ENCODE measurements at regions not wholly inside any gene's neighbourhood (a gene's known extent, or its start where the extent isn't known, plus 50 kb on each side); places are given as distances from the start of the nearest gene placed in this dataset.

DNA sequence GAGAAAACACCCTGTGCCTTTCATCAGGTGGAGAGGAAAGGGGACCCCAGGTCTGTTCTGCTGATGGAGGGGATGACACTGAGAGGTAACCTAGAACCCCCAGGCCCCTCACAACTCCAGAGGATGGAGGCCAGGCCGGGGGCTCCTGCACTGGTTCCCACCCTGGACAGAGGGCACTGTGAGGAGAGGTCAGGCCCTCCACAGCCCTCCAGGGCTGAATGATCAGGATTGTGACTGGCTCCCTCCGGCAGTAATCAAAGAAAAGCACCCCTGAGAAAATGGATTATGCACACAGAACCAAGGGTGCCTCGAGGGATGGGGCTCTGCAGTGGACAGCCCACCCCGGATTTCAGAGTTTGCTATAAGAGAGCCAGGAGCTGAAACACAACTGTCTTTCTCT, 502.8 kb downstream of the TCERG1L start:
- DNase-seq (ENCODE audit: low read depth in 2 of 2, low spot score in 1 of 2), result no peak

DNA sequence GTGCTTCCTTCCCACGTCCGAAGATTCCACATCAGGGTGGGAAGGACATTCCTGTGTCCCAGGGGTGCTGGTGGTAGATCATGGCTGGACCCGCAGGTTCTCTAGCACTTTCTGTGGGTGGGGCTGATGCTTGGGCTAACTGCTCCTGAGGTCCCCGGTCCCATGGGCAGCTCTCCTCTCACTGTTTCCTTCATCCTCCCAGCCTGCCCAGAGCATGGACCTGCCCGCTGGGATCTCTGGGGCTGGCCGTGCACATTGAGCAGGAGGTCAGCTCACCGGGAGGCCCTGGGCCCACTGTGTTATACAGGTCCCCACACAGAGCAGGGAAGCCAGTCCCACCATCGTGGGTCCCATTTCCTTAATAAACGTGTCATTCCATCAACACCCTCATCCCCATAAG, 502.3 kb downstream of the TCERG1L start:
- no peak for DNase-seq (ENCODE audit: low read depth in 2 of 2, low spot score in 1 of 2)

DNA sequence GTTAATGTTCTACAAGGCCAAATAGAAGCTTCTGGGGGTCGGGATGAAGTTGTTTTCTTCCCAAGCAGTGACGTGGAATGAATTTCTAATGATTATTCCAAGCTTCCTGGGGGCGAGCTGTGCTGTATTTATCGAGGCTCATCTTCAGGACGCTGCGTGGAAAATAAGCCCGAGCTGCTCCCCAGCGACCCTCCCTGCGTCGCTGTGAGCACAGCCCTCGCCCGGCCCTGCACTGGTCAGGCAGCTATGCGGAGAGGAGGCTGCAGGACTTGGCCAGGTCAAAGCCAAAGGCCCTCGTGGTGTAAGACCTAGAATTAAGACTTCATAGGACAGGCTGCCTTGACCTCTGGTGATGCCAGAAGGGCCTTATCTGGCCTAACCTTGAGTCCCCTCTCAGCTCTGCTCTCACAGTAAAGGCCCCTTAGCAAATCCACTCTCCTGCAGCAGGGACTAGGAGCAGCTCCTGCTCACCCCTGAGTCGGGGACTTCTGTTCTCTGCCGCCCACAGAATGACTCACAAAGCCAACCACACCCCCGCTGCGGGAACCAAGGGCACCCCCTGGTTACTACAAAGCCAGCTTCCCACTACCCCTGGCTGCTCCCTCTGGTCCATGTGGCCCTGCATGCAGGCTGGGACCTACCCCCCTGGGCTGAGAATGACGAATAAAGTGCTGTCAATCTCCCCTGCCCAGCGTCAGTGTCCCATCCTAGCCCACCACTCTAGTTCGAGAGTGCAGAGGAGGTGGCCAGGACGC, 501.6 kb downstream of the TCERG1L start:
- no peak for DNase-seq (ENCODE audit: low read depth in 2 of 2, low spot score in 1 of 2)

DNA sequence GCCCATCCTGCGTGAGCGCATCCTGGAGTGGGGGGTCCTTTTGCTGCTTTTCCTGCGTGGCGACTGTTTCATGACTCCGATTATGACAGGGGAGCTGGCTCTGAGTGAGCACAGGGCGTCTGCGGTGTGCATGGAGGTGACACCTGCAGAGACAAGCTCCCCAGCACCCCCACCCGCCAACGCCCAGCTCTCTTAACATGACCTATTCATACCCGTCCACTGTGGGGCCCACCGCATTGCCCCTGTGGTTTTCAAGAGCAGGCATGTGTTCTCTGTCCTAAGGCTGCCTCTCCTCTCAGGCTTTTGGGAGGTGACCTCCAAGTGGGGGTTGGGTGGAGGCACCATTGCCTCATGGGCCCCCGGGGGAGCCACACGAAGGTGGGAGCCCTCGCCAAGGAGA, 500.7 kb downstream of the TCERG1L start:
- no peak for DNase-seq (ENCODE audit: low read depth in 2 of 2, low spot score in 1 of 2)

DNA sequence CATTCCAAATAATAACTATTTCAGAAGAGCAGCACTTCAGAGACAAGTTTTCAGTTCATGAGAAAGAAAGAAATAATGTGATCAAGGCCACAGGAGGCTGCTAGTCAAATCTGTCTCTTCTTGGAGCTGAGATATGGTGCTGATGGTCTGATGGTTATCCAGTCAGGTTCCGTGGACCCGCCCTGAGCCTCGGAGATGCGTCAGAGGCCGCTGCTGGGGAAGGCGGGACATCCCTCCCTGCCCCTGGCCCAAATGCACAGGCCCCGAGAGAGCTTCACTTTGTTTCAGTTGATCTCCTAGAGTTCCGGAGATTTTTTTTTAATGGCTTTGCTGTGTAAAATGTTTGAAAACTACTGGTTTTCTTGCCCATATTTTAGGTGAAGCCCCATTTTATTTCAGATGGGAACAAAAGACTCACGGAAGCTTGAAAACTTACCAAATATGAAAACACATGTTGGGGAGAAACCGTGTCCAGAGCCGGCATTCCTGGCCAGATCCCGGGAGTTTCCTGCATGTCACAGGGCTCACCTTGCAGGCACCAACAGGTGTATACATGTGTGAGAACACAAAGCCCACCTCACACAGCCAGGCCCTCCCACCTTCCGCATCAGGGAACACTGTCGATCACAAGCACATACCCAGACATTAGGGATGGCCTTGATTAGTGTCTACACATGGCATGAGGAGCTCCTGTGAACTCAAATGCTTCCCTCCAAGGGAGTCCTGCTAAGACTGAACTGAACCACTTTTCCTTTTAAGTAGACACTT, 499.0 kb downstream of the TCERG1L start:
- no peak for DNase-seq (ENCODE audit: low read depth in 2 of 2, low spot score in 1 of 2)

DNA sequence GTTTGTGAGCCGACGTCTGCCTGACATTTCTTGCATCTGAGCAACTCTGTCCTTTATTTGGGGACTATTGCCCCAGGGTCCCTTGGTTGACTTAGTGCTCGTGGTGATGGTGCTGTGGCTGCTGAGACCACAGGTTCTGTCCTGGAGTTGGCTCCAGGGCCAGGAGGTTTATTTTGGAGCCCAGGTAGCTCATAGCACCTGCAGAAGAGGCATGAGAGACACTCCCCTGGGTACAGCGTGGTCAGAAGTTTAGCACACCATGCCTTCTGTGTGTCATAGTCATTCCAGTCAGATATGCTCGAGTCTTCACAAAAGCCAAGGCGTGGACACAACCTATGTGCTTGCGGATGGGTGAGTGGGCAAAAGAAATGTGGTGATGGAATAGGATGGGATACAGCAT, 496.9 kb downstream of the TCERG1L start:
- no peak for DNase-seq (ENCODE audit: low read depth in 2 of 2, low spot score in 1 of 2)

DNA sequence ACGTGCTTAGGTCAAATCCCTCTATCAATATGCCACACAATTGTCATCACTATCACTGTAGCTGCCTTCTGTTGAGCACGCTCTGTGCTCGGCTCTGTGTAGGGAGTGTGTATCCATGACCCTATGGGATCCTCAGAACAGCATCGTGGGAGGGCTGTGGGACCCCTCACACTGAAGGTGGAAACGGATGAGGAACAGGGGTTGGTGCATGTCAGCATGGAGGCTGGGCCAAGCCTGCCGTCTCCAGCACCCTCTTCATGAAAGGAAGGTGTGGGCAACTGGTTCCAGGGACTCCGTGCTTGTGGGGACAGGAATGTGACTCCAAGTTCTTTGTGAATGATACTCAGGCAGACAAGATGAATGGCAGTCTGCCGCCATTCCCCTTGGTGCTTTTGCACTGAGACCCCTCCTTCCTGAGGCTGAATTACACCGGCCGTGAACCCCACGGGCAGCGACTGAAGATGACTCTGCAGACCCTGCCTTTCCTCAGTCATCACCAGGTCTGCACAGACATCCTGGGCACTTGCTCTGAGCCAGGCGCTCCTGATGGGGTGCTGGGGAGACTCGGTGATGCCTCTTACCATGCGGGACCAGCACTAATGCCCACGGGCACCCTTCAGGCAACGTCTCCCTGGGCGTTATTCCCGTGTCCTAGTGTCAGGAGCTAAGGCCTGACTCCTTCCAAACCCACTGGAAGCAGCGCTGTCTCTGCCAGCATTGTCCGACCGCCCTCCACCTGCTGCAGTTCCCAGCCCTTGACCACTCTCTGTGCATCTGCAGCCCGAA, 495.2 kb downstream of the TCERG1L start:
- DNase-seq (ENCODE audit: low read depth in 2 of 2, low spot score in 1 of 2), result no peak

DNA sequence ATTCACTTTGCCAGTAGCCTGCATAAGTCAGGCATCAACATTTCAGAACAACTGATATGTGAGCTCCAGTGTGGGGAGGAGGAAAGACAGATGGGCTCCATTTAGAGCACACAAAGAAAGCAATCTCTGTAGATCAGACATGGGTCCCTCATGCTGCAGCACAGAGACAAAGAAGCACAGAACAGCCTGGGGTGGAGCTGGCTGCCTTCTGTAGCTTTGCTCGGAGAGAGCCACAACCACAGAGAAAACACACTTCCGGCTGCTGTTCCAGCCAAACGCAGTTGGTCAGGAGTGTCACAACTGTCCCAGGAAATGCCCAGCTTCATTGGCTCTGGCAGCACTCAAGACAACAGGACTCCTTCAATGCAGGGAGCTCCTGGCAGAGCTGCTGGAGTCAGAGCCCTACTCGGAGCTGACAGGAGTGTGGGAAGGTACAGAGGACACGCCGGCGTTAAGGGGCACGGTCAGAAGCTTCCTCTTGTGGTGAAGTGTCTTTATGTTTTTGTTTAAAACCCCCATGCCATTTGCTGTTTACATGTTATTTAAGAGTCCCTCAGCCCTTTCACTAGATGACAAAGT, 494.4 kb downstream of the TCERG1L start:
- no peak for DNase-seq (ENCODE audit: low read depth in 2 of 2, low spot score in 1 of 2)

DNA sequence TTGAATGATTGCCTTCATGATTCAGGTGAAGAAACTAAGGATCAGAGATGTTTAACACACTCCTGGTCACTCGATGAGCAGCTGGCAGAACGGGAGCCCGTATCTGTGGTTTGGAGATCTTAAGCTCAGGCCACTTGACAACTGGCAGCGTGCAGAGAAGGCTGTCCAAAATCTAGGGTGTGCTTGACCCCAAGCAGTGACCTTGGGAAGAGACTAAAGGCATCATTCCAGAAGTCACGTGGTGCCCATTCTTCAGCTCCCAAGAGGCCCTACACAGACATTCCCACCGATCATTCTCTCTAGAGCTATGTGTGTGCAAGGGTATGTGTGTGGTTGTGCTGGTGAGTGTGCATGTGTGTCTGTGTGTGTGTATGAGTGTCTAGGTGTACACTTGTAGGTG, 493.8 kb downstream of the TCERG1L start:
- no peak for DNase-seq (ENCODE audit: low read depth in 2 of 2, low spot score in 1 of 2)

DNA sequence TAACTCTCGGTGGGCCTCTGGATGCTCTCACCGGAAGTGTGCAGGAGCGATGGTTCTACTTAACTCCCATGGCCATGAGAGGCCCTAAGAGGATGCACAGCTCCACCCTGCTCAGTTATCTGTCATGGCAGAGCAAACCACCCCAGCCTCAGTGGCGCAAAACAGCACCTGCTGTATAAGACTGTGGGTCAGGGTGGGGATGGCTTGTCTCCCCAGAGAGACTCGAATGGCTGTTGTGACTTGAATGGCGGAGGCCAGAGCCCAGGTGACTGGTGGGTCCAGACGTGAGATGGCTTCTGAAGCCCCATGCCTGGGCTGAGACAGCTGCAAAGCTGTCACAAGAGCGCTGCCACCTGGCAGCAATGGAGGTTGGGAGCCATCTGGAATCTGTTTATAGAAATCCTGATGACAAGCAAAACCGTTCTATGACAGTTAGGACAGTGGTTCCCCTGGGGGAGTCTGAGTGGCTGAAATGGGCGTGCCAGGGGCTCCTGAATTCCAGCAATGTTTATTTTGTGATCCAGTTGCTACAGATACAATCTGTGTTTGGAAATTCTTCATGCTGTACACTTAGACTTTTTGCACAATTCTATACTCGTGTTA, 490.5 kb downstream of the TCERG1L start:
- DNase-seq (ENCODE audit: low read depth in 2 of 2, low spot score in 1 of 2), result no peak

DNA sequence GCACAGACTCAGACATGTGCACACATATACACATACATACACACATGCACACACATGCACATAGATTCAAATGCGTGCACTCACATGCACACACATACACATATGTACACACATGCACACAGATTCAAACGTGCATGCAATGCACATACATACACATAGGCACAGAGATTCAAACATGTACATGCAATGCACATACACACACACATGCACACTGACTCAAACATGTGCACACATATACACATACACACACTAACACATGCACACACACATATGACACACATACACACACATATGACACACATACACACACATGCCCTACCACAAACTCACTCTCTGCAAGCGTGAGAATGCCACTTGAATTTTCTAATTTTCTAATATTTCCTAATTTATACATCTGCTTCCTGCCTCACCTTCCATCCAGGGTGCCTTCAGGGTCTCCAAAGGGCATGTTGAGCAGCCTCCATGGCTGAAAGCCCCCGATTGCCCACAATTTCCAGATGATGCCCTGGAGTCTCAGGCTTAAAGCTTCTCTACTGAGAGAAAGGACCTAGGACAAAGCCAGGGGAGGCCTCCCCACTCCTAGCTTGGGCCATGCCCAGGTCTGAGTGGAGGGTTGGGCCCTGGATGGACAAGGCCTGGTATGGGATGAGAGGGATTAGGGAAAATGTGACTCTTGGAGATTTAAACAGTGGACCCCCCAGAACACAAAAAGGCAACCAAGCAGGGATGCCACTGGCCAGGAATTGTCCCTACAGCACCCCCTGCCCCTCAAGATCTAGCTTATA, 487.1 kb downstream of the TCERG1L start:
- no peak for DNase-seq (ENCODE audit: low read depth in 2 of 2, low spot score in 1 of 2)

DNA sequence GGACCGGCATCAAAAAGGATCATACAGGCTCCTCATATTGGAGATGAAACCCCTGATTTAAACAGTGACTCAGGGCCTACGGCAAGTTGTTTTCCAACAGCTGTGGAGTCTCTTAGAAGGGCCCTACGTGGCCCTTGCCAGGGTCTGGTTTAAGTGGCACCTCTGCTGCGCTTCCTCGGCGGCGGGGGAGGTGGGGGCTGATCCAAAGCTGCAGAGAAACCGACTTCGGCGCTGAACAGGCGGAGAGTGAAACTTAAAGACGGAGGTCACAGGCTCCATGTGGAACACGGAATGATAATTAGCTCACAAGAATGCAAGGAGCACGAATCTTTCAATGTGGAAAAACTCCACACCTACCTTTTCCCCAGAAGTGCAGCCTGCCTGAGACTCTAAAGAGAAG, 477.9 kb downstream of the TCERG1L start:
- DNase-seq (ENCODE audit: low read depth in 2 of 2, low spot score in 1 of 2), result no peak

DNA sequence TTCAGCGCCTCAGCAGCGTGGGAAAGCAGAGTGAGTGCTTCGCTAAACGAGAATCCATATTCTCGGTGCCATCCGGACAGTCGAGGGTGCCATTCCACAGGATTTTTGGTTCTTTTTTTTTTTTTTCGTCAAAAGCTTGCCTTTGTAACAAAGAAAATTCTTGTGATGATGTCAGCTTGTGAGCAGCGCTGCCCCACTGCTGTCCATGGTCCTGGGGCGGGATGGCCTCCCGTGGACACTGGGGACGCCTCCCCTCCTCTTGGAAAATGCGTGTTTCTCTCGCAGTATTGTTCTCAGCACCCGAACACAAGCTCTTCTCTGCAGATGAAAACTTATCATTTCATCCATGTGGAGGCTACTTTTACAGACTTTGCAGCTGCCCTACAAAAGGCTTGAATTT, 477.4 kb downstream of the TCERG1L start:
- no peak for DNase-seq (ENCODE audit: low read depth in 2 of 2, low spot score in 1 of 2)

DNA sequence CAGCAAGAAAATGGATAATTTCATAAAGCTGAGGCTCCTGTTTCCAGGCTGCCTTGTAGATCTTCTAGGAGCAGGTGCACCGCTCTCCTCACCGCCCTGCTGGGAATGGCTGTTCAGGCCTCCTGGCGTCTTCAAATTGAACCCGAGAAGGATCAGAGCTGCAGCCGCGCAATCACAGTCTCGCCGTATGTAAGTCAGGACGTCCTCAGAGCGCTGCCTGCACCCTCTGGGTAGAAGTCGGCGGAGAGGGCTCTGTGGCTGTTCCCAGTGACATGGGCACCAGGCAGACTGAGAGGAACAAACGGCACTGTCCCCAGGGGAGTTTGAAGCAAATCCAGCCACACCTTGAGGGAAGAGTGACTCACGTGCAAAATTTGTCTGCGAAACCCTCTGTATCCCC, 476.9 kb downstream of the TCERG1L start:
- no peak for DNase-seq (ENCODE audit: low read depth in 2 of 2, low spot score in 1 of 2)

DNA sequence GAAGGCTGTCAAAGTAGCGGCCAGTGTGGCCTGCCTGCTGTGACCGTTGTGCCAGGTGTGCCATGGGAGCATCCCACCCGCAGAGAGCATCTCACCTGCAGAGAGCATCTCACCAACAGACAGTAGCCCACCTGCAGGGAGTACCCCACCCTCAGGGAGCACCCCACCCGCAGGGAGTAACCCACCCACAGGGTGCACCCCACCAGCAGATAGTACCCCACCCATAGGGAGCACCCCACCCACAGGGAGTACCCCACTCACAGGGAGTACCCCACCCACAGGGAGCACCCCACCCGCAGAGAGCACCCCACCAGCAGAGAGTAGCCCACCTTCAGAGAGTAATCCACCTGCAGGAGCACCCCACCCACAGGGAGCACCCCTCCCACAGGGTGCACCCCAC, 476.5 kb downstream of the TCERG1L start:
- DNase-seq (ENCODE audit: low read depth in 2 of 2, low spot score in 1 of 2), result no peak

DNA sequence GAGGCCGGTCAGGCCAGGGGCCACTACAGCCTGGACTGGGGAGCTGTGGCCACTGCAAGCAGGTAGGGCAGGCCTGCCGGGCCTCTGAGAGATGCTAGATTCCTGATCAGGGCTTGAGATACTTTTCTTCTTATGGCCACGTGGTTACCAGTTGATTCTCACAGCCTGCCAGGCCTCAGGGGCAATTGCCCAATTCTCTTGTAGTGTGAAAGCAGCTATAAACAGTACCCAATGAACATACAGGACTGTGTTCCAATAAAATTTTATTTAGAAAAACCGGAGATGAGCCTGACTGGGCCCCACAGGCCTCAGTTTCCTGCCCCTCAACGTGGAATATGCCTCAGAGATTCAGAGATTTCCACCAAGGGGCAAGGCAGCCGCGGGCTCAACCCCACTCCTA, 475.2 kb downstream of the TCERG1L start:
- no peak for DNase-seq (ENCODE audit: low read depth in 2 of 2, low spot score in 1 of 2)

DNA sequence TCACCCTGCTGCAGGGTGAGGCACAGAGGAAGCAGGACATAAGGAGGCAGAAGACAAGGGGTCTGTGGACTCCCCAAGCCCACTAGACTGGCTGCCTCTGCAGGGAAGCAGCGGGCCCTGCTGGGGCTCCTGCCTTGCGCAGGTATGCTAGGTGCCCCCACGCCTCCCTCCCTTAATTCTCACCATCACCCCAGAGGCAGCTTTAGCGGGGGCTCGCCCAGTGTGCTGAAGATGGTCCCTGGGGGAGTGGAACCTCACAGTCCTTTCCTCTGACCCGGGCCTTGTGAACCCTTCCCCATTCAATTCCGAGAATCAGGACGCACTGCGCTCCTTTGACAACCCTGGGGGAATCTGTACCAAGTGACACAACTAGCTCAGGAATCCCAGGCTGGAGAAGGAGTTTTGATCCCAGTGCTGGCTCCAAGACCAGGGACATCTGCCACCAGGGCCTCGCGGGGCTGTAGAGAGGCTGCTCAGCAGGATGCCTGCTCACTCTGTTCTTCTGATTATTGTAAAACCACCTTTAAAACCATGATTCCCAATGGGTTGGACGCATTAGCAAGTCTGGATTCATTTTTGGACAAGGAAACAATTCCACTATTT, 468.4 kb downstream of the TCERG1L start:
- no peak for DNase-seq (ENCODE audit: low read depth in 2 of 2, low spot score in 1 of 2)

DNA sequence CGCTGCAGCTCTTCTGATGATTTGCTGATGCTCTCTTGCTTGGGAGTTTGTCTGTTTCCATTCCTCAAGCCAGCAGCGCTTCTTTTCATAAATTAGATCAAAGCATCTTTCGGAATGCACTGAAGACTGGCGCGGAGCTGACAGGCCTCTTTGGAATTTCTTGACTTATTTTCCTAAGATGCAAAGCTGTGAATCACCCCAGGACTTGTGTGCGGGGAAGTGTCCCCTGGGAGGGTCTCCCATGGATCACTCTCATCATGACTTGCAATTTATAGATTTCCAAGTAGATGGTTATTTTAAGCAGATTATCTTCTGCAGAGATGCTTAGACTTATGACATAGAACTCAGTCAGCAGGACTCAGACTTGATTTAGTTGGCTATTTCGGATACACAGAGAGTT, 467.2 kb downstream of the TCERG1L start:
- DNase-seq (ENCODE audit: low read depth in 2 of 2, low spot score in 1 of 2), result no peak

DNA sequence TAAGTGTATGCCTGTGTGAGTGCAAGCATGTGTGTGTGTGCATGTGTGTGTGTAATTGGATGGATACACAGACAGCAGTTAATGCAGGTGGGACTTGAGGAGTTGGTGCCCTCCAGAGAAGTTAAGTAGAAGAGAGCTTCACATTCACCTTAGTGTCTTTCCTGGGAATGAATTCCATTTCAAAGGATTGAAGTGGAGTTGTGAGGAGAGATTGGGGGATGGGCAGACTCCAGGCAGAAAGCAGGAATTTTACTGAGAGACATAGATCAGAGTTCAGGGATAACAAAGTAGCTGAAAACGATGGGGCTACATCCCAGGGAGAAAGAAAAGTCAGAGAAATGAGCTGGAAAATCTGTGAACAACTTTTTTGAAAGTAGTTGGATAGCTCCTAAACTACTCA, 464.4 kb downstream of the TCERG1L start:
- DNase-seq (ENCODE audit: low read depth in 2 of 2, low spot score in 1 of 2), result no peak

DNA sequence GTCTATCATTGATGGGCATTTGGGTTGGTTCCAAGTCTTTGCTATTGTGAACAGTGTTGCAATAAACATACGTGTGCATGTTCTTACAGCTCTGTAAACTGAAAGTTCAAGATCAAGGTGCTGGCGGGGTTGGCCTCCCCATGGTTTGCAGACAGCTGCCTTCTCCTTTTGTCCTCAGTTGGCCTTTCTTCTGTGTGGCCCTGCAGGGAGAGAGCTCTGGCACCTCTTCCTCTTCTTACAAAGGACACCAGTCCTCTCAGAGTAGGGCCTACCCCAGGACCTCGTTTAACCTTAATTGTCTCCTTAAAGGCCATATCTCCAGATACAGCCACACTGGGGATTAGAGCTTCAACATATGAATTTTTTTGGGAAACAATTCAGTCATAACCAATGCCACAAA, 462.7 kb downstream of the TCERG1L start:
- DNase-seq (ENCODE audit: low read depth in 2 of 2, low spot score in 1 of 2), result no peak
